ENCODE measurements at regions not wholly inside any gene's neighbourhood (a gene's known extent, or its start where the extent isn't known, plus 50 kb on each side); places are given as distances from the start of the nearest gene placed in this dataset.
A peak's percentile ranks its signal among the peaks of the same experiment; 100 is the strongest.
"Not testable (repeated sequence)": the region's sequence is repeated elsewhere in the genome, so short reads cannot be mapped to it uniquely, and the experiment has no call there.

GRCh38 chr12:46686267-46686942, 139.4 kb downstream of the SLC38A4 start:
- H3K4me3 ChIP-seq (ENCODE audit: low read depth in 1 of 2, low read length in 2 of 2), result no peak overlapping the region
- H3K36me3 ChIP-seq (ENCODE audit: control insufficient read depth in 2 of 2, insufficient read depth in 2 of 2, low read length in 1 of 2), result peaks cover 0 to 2% of the 10 kb centered on the region in 2 donors
- no peaks in the 10 kb centered on the region for H3K27me3 ChIP-seq (ENCODE audit: control insufficient read depth in 1 of 2, insufficient read depth in 2 of 2, low read length in 2 of 2)
- H3K27ac ChIP-seq (ENCODE audit: low read depth in 2 of 2, low read length in 1 of 2), result no peak overlapping the region
- H3K4me1 ChIP-seq (ENCODE audit: control insufficient read depth in 2 of 2, insufficient read depth in 2 of 2, low read length in 1 of 2), result no peaks in the 10 kb centered on the region
- peaks cover 0 to 2% of the 10 kb centered on the region in 2 donors for H3K9me3 ChIP-seq (ENCODE audit: control insufficient read depth in 2 of 2, insufficient read depth in 1 of 2, low read depth in 1 of 2, low read length in 1 of 2)
- WGBS, 2 donors, result 90 to 95% methylated on average over 3 of the region's 3 CpGs

- not testable (repeated sequence) for H3K4me1 ChIP-seq (ENCODE audit: control insufficient read depth in 2 of 2, insufficient read depth in 2 of 2, low read length in 1 of 2); H3K4me3 ChIP-seq (ENCODE audit: low read depth in 1 of 2, low read length in 2 of 2); H3K27me3 ChIP-seq (ENCODE audit: control insufficient read depth in 1 of 2, insufficient read depth in 2 of 2, low read length in 2 of 2); H3K36me3 ChIP-seq (ENCODE audit: control insufficient read depth in 2 of 2, insufficient read depth in 2 of 2, low read length in 1 of 2); H3K27ac ChIP-seq (ENCODE audit: low read depth in 2 of 2, low read length in 1 of 2); H3K9me3 ChIP-seq (ENCODE audit: control insufficient read depth in 2 of 2, insufficient read depth in 1 of 2, low read depth in 1 of 2, low read length in 1 of 2)
- WGBS, 2 donors, result 95 to 96% methylated on average over 3 of the region's 3 CpGs
Measured at GRCh38 chr12:46684243-46684642, 141.6 kb downstream of the SLC38A4 start.

- H3K4me1 ChIP-seq (ENCODE audit: control insufficient read depth in 2 of 2, insufficient read depth in 2 of 2, low read length in 1 of 2), result no peaks in the 10 kb centered on the region
- peaks cover 0 to 2% of the 10 kb centered on the region in 2 donors for H3K9me3 ChIP-seq (ENCODE audit: control insufficient read depth in 2 of 2, insufficient read depth in 1 of 2, low read depth in 1 of 2, low read length in 1 of 2)
- 72 to 83% methylated on average over 1 of the region's 1 CpG for WGBS, 2 donors
- H3K27ac ChIP-seq (ENCODE audit: low read depth in 2 of 2, low read length in 1 of 2), result no peak overlapping the region
- H3K27me3 ChIP-seq (ENCODE audit: control insufficient read depth in 1 of 2, insufficient read depth in 2 of 2, low read length in 2 of 2), result no peaks in the 10 kb centered on the region
- peaks cover 0 to 2% of the 10 kb centered on the region in 2 donors for H3K36me3 ChIP-seq (ENCODE audit: control insufficient read depth in 2 of 2, insufficient read depth in 2 of 2, low read length in 1 of 2)
- no peak overlapping the region for H3K4me3 ChIP-seq (ENCODE audit: low read depth in 1 of 2, low read length in 2 of 2)
Measured at GRCh38 chr12:46682148-46682547, 143.6 kb downstream of the SLC38A4 start.

GRCh38 chr12:46680506-46680905, 145.3 kb downstream of the SLC38A4 start:
- H3K27ac ChIP-seq (ENCODE audit: low read depth in 2 of 2, low read length in 1 of 2), result no peak overlapping the region
- H3K9me3 ChIP-seq (ENCODE audit: control insufficient read depth in 2 of 2, insufficient read depth in 1 of 2, low read depth in 1 of 2, low read length in 1 of 2), result peaks cover 0 to 2% of the 10 kb centered on the region in 2 donors
- no peaks in the 10 kb centered on the region for H3K4me1 ChIP-seq (ENCODE audit: control insufficient read depth in 2 of 2, insufficient read depth in 2 of 2, low read length in 1 of 2)
- no peaks in the 10 kb centered on the region for H3K27me3 ChIP-seq (ENCODE audit: control insufficient read depth in 1 of 2, insufficient read depth in 2 of 2, low read length in 2 of 2)
- H3K36me3 ChIP-seq (ENCODE audit: control insufficient read depth in 2 of 2, insufficient read depth in 2 of 2, low read length in 1 of 2), result peaks cover 0 to 2% of the 10 kb centered on the region in 2 donors
- no peak overlapping the region for H3K4me3 ChIP-seq (ENCODE audit: low read depth in 1 of 2, low read length in 2 of 2)
- WGBS, 2 donors, result 15 to 25% methylated on average over 1 of the region's 1 CpG

GRCh38 chr12:46679754-46680153, 146.0 kb downstream of the SLC38A4 start:
- no peaks in the 10 kb centered on the region for H3K27me3 ChIP-seq (ENCODE audit: control insufficient read depth in 1 of 2, insufficient read depth in 2 of 2, low read length in 2 of 2)
- H3K27ac ChIP-seq (ENCODE audit: low read depth in 2 of 2, low read length in 1 of 2), result no peak overlapping the region
- no peak overlapping the region for H3K4me3 ChIP-seq (ENCODE audit: low read depth in 1 of 2, low read length in 2 of 2)
- H3K36me3 ChIP-seq (ENCODE audit: control insufficient read depth in 2 of 2, insufficient read depth in 2 of 2, low read length in 1 of 2), result peaks cover 0 to 2% of the 10 kb centered on the region in 2 donors
- peaks cover 0 to 2% of the 10 kb centered on the region in 2 donors for H3K9me3 ChIP-seq (ENCODE audit: control insufficient read depth in 2 of 2, insufficient read depth in 1 of 2, low read depth in 1 of 2, low read length in 1 of 2)
- 42 to 57% methylated on average over 3 of the region's 3 CpGs for WGBS, 2 donors
- no peaks in the 10 kb centered on the region for H3K4me1 ChIP-seq (ENCODE audit: control insufficient read depth in 2 of 2, insufficient read depth in 2 of 2, low read length in 1 of 2)

GRCh38 chr12:46678426-46678825, 147.4 kb downstream of the SLC38A4 start:
- Histone ChIP-seq H3K9me3 (ENCODE audit: control insufficient read depth in 2 of 2, insufficient read depth in 1 of 2, low read depth in 1 of 2, low read length in 1 of 2) (no peaks in the 10 kb centered on the region), H3K4me1 (ENCODE audit: control insufficient read depth in 2 of 2, insufficient read depth in 2 of 2, low read length in 1 of 2) (no peaks in the 10 kb centered on the region)
- 43 to 65% methylated on average over 3 of the region's 3 CpGs for WGBS, 2 donors

GRCh38 chr12:46677749-46678148, 148.0 kb downstream of the SLC38A4 start:
- WGBS, 2 donors, result 77 to 87% methylated on average over 2 of the region's 2 CpGs
- peak overlapping the region; percentile 78 to 79 for H3K27ac ChIP-seq (ENCODE audit: low read depth in 2 of 2, low read length in 1 of 2)
- no peaks in the 10 kb centered on the region for H3K4me1 ChIP-seq (ENCODE audit: control insufficient read depth in 2 of 2, insufficient read depth in 2 of 2, low read length in 1 of 2)
- H3K27me3 ChIP-seq (ENCODE audit: control insufficient read depth in 1 of 2, insufficient read depth in 2 of 2, low read length in 2 of 2), result no peaks in the 10 kb centered on the region
- no peaks in the 10 kb centered on the region for H3K36me3 ChIP-seq (ENCODE audit: control insufficient read depth in 2 of 2, insufficient read depth in 2 of 2, low read length in 1 of 2)
- H3K9me3 ChIP-seq (ENCODE audit: control insufficient read depth in 2 of 2, insufficient read depth in 1 of 2, low read depth in 1 of 2, low read length in 1 of 2), result no peaks in the 10 kb centered on the region
- no peak overlapping the region for H3K4me3 ChIP-seq (ENCODE audit: low read depth in 1 of 2, low read length in 2 of 2)

More at GRCh38 chr12:46678426-46678825, 147.4 kb downstream of the SLC38A4 start:
- Histone ChIP-seq H3K27ac (ENCODE audit: low read depth in 2 of 2, low read length in 1 of 2) (peak overlapping the region in 1 of 2 donors; percentile 79), H3K27me3 (ENCODE audit: control insufficient read depth in 1 of 2, insufficient read depth in 2 of 2, low read length in 2 of 2) (no peaks in the 10 kb centered on the region), H3K36me3 (ENCODE audit: control insufficient read depth in 2 of 2, insufficient read depth in 2 of 2, low read length in 1 of 2) (peaks cover 0 to 2% of the 10 kb centered on the region in 2 donors), H3K4me3 (ENCODE audit: low read depth in 1 of 2, low read length in 2 of 2) (no peak overlapping the region)

GRCh38 chr12:46676797-46677520, 148.8 kb downstream of the SLC38A4 start:
- WGBS, 2 donors, result 55 to 62% methylated on average over 7 of the region's 7 CpGs
- H3K9me3 ChIP-seq (ENCODE audit: control insufficient read depth in 2 of 2, insufficient read depth in 1 of 2, low read depth in 1 of 2, low read length in 1 of 2), result no peaks in the 10 kb centered on the region
- peak overlapping the region; percentile 79 to 97 for H3K27ac ChIP-seq (ENCODE audit: low read depth in 2 of 2, low read length in 1 of 2)
- no peaks in the 10 kb centered on the region for H3K27me3 ChIP-seq (ENCODE audit: control insufficient read depth in 1 of 2, insufficient read depth in 2 of 2, low read length in 2 of 2)
- no peaks in the 10 kb centered on the region for H3K36me3 ChIP-seq (ENCODE audit: control insufficient read depth in 2 of 2, insufficient read depth in 2 of 2, low read length in 1 of 2)
- no peaks in the 10 kb centered on the region for H3K4me1 ChIP-seq (ENCODE audit: control insufficient read depth in 2 of 2, insufficient read depth in 2 of 2, low read length in 1 of 2)
- no peak overlapping the region for H3K4me3 ChIP-seq (ENCODE audit: low read depth in 1 of 2, low read length in 2 of 2)

- Histone ChIP-seq H3K36me3 (ENCODE audit: control insufficient read depth in 2 of 2, insufficient read depth in 2 of 2, low read length in 1 of 2) (no peaks in the 10 kb centered on the region), H3K27ac (ENCODE audit: low read depth in 2 of 2, low read length in 1 of 2) (peak overlapping the region in 1 of 2 donors; percentile 78), H3K4me3 (ENCODE audit: low read depth in 1 of 2, low read length in 2 of 2) (no peak overlapping the region), H3K27me3 (ENCODE audit: control insufficient read depth in 1 of 2, insufficient read depth in 2 of 2, low read length in 2 of 2) (no peaks in the 10 kb centered on the region), H3K9me3 (ENCODE audit: control insufficient read depth in 2 of 2, insufficient read depth in 1 of 2, low read depth in 1 of 2, low read length in 1 of 2) (no peaks in the 10 kb centered on the region), H3K4me1 (ENCODE audit: control insufficient read depth in 2 of 2, insufficient read depth in 2 of 2, low read length in 1 of 2) (no peaks in the 10 kb centered on the region)
- 32 to 42% methylated on average over 1 of the region's 1 CpG for WGBS, 2 donors
Measured at GRCh38 chr12:46676396-46676795, 149.4 kb downstream of the SLC38A4 start.
